ENCODE measurements at regions not wholly inside any gene's neighbourhood (a gene's known extent, or its start where the extent isn't known, plus 50 kb on each side); places are given as distances from the start of the nearest gene placed in this dataset.
"Not testable (repeated sequence)": the region's sequence is repeated elsewhere in the genome, so short reads cannot be mapped to it uniquely, and the experiment has no call there.

DNA sequence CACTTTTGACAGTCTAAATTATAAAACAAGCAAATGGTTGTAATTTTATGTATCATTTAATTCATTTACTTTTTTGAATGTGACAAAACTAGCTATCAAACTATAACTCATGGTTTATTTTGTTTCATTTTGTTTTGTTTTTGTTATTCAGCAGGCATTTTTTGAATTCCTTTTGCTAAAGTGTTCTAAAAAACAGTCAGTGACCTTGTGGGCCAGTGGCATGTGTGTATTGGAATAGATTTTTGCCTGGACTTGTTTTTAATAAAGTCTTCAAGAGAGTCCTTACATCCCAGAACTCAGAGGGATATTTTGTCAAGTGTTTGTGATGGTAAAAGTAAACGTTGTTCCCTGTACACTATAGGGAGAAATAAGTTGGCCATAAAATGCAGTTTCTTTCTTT, 369.7 kb upstream of the SYT1 start:
- no peak for DNase-seq (ENCODE audit: low read depth, low spot score)

GRCh38 chr12:78501825-78502224, 362.7 kb upstream of the SYT1 start:
- DNase-seq (ENCODE audit: low read depth, low spot score), result no peak

- no peak for DNase-seq (ENCODE audit: low read depth, low spot score)
These were observed 345.2 kb upstream of the SYT1 start for GRCh38 chr12:78519422-78519821.

DNA sequence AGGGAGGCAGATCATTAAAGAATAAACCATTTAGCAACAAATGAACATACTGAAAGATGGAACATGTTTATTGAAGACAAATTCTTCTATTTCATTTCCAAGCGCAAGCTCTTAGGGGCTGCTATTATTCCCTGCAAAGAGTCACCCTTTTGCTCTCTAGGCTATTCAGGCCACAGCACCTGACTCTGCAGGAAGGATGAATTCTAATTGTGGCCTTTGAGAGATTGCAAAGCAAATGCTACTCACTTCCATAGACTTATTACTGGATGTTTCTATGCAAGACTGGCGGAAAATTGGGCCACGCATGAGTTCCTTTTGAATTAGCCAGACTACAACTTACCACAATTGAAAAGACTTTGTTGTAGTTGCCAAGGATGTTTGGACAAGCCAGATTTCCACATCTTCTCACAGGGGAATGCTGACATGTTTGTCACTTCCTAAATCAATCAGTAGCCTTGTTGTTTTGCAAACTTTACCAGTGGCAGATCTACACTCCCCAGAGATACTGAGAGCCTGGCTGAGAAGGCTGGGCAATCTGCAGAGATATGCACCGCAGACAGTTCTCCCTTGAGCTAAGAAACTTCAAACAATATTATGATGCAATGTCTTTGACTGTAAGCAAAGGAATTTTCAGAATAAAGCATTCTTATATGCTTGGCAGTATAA, 334.3 kb upstream of the SYT1 start:
- no peak for DNase-seq (ENCODE audit: low read depth, low spot score)

DNA sequence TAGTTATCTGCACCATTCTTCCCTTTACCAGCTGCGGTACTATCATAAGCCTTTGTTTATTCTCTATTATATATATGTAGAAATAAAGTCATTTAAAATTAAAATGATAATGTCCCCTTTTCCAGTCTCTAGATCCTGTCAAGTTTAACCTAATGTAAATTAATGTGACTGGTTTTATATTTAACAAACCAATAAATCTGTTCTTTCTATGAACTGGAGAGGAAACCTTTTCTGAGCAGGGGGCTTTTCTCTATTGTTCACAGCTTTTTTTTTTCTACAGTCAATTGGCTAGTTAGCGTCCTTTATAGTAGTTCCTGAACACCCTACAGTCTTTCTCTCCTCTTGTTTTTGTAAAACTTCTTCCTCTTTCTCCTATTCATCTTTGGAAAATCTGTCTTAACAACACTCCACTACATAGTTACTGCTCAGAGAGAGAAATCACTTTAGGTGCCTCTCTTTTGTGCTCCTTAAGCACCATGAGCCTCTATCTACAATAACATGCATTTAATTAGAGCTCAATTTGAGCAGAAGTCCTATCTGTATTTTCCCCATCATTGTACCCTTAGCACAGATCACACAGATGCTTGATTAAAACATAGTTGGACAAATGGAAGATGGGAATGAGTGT, 332.6 kb upstream of the SYT1 start:
- DNase-seq (ENCODE audit: low read depth, low spot score), result no peak

DNA sequence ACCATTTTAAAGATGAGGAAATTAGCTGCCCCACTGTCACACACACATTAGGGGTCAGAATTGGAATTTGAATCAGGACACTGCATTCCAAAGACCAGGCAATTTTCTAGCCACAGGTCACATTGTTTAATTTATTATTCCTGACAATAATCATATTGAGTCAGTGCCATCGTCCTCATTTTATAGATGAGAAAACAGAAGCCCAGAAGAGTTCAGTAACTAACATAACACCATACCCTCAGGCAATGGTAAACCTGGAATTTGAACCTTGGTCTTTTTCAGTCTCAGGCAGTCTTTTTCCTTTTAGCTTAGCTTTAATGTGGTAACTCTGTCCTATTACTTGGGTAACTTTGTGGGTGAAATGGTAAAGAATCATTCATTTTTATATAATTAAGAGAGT, 330.3 kb upstream of the SYT1 start:
- DNase-seq (ENCODE audit: low read depth, low spot score), result no peak

DNA sequence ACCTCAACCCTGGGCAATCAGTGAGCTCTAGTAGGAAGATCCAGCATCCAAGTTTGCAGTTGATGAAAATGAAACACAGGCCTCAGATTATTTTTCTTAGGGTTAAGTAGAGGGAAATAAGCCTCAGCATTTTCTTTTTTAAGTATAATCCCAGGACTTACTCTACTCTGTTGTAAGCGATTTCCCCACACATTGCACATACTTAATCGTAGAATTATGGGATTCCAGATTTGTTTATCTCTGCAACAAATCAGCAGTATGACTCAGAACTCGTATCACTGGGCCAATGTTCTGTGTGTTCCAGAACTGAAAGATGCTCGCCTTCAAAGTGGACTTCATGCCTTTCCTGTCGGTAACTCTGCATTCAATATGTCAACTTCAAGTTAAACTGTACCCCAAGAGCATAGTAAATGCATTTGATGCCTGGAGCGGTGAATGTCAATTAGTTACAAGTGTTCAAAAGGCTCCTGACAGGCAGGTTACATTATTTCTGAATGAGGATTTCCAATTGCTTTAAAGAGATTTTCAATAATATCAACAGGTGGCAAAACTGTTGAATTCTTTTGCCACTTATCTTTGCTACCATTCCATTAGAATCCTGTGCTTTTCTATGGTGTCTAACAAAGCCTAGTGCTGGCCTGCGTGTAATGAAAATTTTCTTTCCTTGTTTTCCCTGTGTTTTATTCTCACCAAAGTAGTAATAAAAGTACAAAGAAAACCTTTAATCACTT, 323.8 kb upstream of the SYT1 start:
- no peak for DNase-seq (ENCODE audit: low read depth, low spot score)

DNA sequence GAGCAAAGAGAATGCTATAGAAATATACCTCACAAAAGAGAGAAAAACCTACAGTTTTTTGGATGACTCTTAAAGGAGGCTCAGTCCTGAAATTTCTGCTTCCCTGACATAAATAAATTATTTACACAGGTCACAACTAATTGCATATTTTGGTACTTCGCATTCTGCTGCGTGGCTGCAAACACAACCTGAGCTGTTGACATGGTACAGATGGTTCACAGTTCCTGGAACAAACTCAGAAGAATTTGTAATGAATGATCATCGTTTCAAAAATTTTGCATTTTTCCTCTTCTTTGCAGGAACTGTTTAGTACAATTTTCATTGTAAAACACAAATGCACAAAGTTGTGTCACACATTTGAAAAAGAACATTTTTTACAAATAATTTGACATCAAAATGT, 313.7 kb upstream of the SYT1 start:
- DNase-seq (ENCODE audit: low read depth, low spot score), result no peak

DNA sequence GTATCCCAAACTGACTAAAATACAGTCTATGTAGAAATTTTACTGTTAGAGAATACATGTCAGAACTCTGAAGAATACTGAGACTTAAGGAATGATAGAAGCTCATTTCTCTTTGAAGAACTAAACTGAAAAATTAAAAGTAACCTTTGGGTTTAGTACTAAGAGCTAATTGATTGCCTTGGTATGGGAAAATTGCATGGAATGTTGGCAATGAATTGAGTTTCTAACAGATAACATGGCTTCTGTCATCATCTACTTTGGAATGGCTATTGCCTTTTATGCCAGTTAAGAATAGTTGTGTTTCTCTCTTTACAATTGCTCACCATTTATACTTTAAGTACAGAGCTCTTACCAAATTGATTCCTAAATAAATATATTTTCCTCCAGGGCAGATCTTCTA, 308.8 kb upstream of the SYT1 start:
- DNase-seq (ENCODE audit: low read depth, low spot score), result no peak

- no peak for DNase-seq (ENCODE audit: low read depth, low spot score)
These were observed 307.9 kb upstream of the SYT1 start for GRCh38 chr12:78556651-78557050.

- DNase-seq (ENCODE audit: low read depth, low spot score), result no peak
These were observed 305.2 kb upstream of the SYT1 start for GRCh38 chr12:78559416-78559815.

- DNase-seq (ENCODE audit: low read depth, low spot score), result no peak
These were observed 304.7 kb upstream of the SYT1 start for GRCh38 chr12:78559886-78560285.

- DNase-seq (ENCODE audit: low read depth, low spot score), result no peak
These were observed 303.9 kb upstream of the SYT1 start for GRCh38 chr12:78560633-78561032.

GRCh38 chr12:78562368-78563205, 302.0 kb upstream of the SYT1 start:
- no peak for DNase-seq (ENCODE audit: low read depth, low spot score)

- no peak for DNase-seq (ENCODE audit: low read depth, low spot score)
These were observed 300.7 kb upstream of the SYT1 start for GRCh38 chr12:78563826-78564225.

DNA sequence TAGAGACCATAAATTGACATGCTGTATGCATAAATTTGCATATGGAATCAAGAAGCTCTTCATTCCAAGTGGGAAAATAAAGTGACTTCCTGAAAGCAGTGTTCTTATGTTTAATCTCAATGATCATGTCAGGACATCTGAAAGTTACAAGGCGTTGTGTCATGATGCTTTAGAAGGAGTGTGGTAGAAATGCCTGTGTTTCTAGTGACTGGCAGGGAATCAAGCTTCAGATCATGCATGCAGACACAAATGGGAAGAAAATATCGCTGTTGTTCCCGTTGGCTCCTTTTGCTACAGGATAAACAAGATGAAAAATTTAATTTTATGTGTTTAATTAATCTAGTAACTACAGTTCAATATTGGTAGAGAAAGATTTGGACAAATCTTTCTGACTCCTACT, 298.1 kb upstream of the SYT1 start:
- DNase-seq (ENCODE audit: low read depth, low spot score), result no peak

- DNase-seq (ENCODE audit: low read depth, low spot score), result no peak
These were observed 296.1 kb upstream of the SYT1 start for GRCh38 chr12:78568321-78569020.

- DNase-seq (ENCODE audit: low read depth, low spot score), result no peak
These were observed 292.6 kb upstream of the SYT1 start for GRCh38 chr12:78571953-78572352.

DNA sequence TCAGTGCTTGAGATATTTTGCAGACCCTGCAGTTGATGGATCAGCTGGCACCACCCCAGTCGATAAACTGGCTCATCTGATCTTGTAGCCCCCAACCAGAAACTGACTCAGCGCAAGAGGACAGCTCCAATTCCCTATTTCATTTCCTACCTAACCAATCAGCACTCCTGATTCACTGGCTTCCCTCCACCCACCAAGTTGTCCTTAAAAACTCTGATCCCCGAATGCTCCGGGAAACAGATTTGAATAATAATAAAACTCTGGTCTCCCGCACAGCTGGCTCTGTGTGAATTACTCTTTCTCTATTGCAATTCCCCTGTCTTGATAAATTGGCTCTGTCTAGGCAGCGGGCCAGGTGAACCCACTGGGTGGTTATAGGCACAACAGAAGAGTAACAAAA, 289.4 kb upstream of the SYT1 start:
- DNase-seq (ENCODE audit: low read depth, low spot score), result not testable (repeated sequence)

DNA sequence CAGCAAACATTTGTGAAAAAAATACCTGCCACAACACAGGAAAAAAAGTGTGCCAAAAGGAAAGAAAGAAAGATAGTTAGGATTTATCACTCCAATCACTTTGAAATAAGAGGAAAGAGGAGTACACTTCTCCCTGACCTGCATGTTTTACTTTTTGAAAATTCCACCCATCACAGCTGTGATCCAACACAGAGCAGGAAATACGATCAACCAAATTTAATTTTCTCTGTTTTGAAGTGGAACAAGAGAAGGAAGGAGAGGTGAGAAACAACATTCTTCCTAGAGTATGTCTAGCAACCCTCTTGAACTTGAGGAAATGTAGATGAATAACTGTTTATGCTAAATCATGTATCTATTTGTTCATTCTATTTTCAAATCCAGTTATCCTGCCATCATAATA, 284.7 kb upstream of the SYT1 start:
- no peak for DNase-seq (ENCODE audit: low read depth, low spot score)

- DNase-seq (ENCODE audit: low read depth, low spot score), result no peak
These were observed 284.3 kb upstream of the SYT1 start for GRCh38 chr12:78580296-78580695.

DNA sequence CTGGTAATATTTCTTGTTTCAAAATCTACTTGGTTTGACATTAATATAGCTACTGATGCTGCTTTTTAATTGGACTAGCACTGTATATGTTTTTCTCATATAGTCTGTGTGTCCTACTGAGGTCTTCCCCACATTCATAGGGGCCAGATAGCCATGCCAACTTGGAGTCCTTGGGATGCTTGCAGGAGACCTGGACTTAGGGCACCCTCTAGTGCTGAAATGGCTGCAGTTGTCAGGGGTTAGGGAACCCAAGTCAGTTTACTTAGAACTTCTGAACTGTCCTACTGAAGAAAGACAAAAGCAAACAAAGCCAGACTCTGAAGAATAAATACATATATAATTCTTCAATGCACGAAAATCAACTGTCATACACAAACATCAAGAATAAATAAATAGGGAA, 279.9 kb upstream of the SYT1 start:
- DNase-seq (ENCODE audit: low read depth, low spot score), result no peak

Data from brain pericyte (primary cell).